Kidney (tissue), 13 donors: ENCODE measurements at regions not wholly inside any gene's neighbourhood (a gene's known extent, or its start where the extent isn't known, plus 50 kb on each side); places are given as distances from the start of the nearest gene placed in this dataset.

ENCODE experiments used
- DNase-seq, 5 donors: peaks; one replicate each; pipeline ENCODE4 v3.0.0-alpha.2; 2013 to 2020
- FAIRE-seq: peaks from 2 replicates; lab custom pipeline; 2012; peaks lifted over from hg19 to GRCh38; lab: Jason Lieb, UNC
- H3K27ac ChIP-seq, 2 donors: one replicate each; pipeline ENCODE4 v1.7.0; 2013; ENCODE audit warnings: low read depth in 2 of 2, low read length in 2 of 2, inconsistent platforms in 1 of 2
- H3K27me3 ChIP-seq: one replicate; pipeline ENCODE4 v1.7.1; 2013; ENCODE audit warnings: low read length, inconsistent platforms; ENCODE audit not compliant: control insufficient read depth, insufficient read depth
- H3K36me3 ChIP-seq, 3 donors: one replicate each; pipeline versions ENCODE4 v1.7.0 to v1.7.1; 2013; ENCODE audit warnings: low read length in 3 of 3, control low read depth in 1 of 3, inconsistent platforms in 1 of 3; ENCODE audit not compliant: insufficient read depth in 3 of 3, control insufficient read depth in 2 of 3
- H3K4me1 ChIP-seq, 3 donors: one replicate each; pipeline versions ENCODE4 v1.7.0 to v1.7.1; 2013; ENCODE audit warnings: low read length in 3 of 3, inconsistent platforms in 1 of 3, low read depth in 1 of 3; ENCODE audit not compliant: control insufficient read depth in 2 of 3, insufficient read depth in 2 of 3
- H3K4me3 ChIP-seq, 3 donors: one replicate each; pipeline versions ENCODE4 v1.7.0 to v1.8.1; 2013; ENCODE audit warnings: low read length in 3 of 3, control low read depth in 1 of 3, inconsistent platforms in 1 of 3
- H3K9ac ChIP-seq, 3 donors: one replicate each; pipeline versions ENCODE4 v1.7.0 to v1.7.1; 2013; ENCODE audit warnings: low read length in 3 of 3, control low read depth in 1 of 3, inconsistent platforms in 1 of 3
- H3K9me3 ChIP-seq, 3 donors: one replicate each; pipeline versions ENCODE4 v1.7.0 to v1.7.1; 2013; ENCODE audit warnings: low read length in 3 of 3, control low read depth in 1 of 3, inconsistent platforms in 1 of 3; ENCODE audit not compliant: control insufficient read depth in 2 of 3, insufficient read depth in 1 of 3
- CTCF ChIP-seq: IDR thresholded peaks from 3 replicates; pipeline ENCODE4 v1.5.1; 2012; ENCODE audit warnings: mild to moderate bottlenecking, moderate library complexity, borderline replicate concordance; ENCODE audit not compliant: insufficient read depth; ENCODE audit errors: extremely low read depth
- intact Hi-C: fragments of 100-400 bp; cut with DNase I; formaldehyde crosslinking; loops from one replicate; pipeline ENCODE4 v1.11.1; 2022
- donor health status: control.
- donor health status: control.
- donor health status: control.
- donor health status: control.
- donor health status: control.
- donor health status: DM: yes; HTN: yes; CAD: no.
- donor health status: Normal renal cell carcinoma (clear cell type).

- no peak for TF ChIP-seq CTCF
- Histone ChIP-seq H3K4me3 (no peak overlapping the region), H3K9me3 (no peaks in the 10 kb centered on the region), H3K27ac (no peak overlapping the region), H3K9ac (no peak overlapping the region), H3K27me3 (no peaks in the 10 kb centered on the region), H3K4me1 (no peaks in the 10 kb centered on the region), H3K36me3 (no peaks in the 10 kb centered on the region)
- DNase-seq (no peak), FAIRE-seq (peak; percentile 13)
- intact Hi-C loops: no loop called here
These were observed 612.1 kb upstream of the KLHL1 start for GRCh38 chr13:70720386-70720785.

- no peak for DNase-seq
- no peaks in the 10 kb centered on the region for H3K36me3 ChIP-seq
These were observed 606.7 kb upstream of the KLHL1 start for GRCh38 chr13:70714993-70715392.

GRCh38 chr13:70708775-70709174, 600.5 kb upstream of the KLHL1 start:
- intact Hi-C loops: no loop called here
- H3K27ac ChIP-seq: no peak overlapping the region
- no peaks in the 10 kb centered on the region for H3K27me3 ChIP-seq
- peak in 1 of 5 donors; percentile 7 for DNase-seq
- no peak overlapping the region for H3K4me3 ChIP-seq
- H3K4me1 ChIP-seq: no peaks in the 10 kb centered on the region
- H3K9me3 ChIP-seq: no peaks in the 10 kb centered on the region
- no peaks in the 10 kb centered on the region for H3K36me3 ChIP-seq
- H3K9ac ChIP-seq: no peak overlapping the region
- no peak for TF ChIP-seq CTCF
- no peak for FAIRE-seq

More at GRCh38 chr13:70714993-70715392, 606.7 kb upstream of the KLHL1 start:
- Histone ChIP-seq H3K4me1 (no peaks in the 10 kb centered on the region), H3K9ac (no peak overlapping the region), H3K4me3 (no peak overlapping the region), H3K27me3 (no peaks in the 10 kb centered on the region), H3K9me3 (no peaks in the 10 kb centered on the region), H3K27ac (no peak overlapping the region)
- intact Hi-C loops: no loop called here
- TF ChIP-seq CTCF: no peak
- no peak for FAIRE-seq

- intact Hi-C loops: no loop called here
- H3K36me3 ChIP-seq: no peaks in the 10 kb centered on the region
- H3K9ac ChIP-seq: no peak overlapping the region
- DNase-seq (no peak), FAIRE-seq (no peak)
- TF ChIP-seq CTCF: no peak
- H3K4me3 ChIP-seq: no peak overlapping the region
- H3K9me3 ChIP-seq: no peaks in the 10 kb centered on the region
- H3K4me1 ChIP-seq: no peaks in the 10 kb centered on the region
- H3K27ac ChIP-seq: no peak overlapping the region
- H3K27me3 ChIP-seq: no peaks in the 10 kb centered on the region
These were observed 595.5 kb upstream of the KLHL1 start for GRCh38 chr13:70703755-70704154.
